Smooth muscle cell (in vitro differentiated cells): ENCODE measurements at regions not wholly inside any gene's neighbourhood (a gene's known extent, or its start where the extent isn't known, plus 50 kb on each side); places are given as distances from the start of the nearest gene placed in this dataset.

Experiments
- DNase-seq: peaks from one replicate; lab custom pipeline; 2025; ENCODE audit not compliant: unreplicated experiment; lab: John Stamatoyannopoulos, UW
- H2AFZ ChIP-seq: fragments of 200-600 bp; sonication (generic); 2 replicates; pipeline ENCODE4 v1.6.0; 2016; ENCODE audit warnings: antibody characterized with exemption, low read depth, mild to moderate bottlenecking
- H3F3A ChIP-seq: fragments of 200-600 bp; sonication (generic); 2 replicates; pipeline ENCODE4 v1.6.0; 2017; ENCODE audit warnings: antibody characterized with exemption, low read depth
- H3K27ac ChIP-seq: fragments of 200-600 bp; sonication (generic); 2 replicates; pipeline ENCODE4 v1.5.1; 2016; ENCODE audit warnings: low read depth, mild to moderate bottlenecking
- H3K27me3 ChIP-seq: fragments of 200-600 bp; sonication (generic); 2 replicates; pipeline ENCODE4 v1.6.1; 2016; ENCODE audit warnings: low read depth, mild to moderate bottlenecking
- H3K36me3 ChIP-seq: fragments of 200-600 bp; sonication (generic); 2 replicates; pipeline ENCODE4 v1.5.1; 2016; ENCODE audit warnings: low read depth
- H3K4me1 ChIP-seq: fragments of 200-600 bp; sonication (generic); 2 replicates; pipeline ENCODE4 v1.5.1; 2016; ENCODE audit warnings: low read depth
- H3K4me2 ChIP-seq: fragments of 200-600 bp; sonication (generic); 2 replicates; pipeline ENCODE4 v1.6.0; 2016; ENCODE audit warnings: mild to moderate bottlenecking
- H3K4me3 ChIP-seq: fragments of 200-600 bp; sonication (generic); 2 replicates; pipeline ENCODE4 v1.5.1; 2016; ENCODE audit warnings: mild to moderate bottlenecking
- H3K79me2 ChIP-seq: fragments of 200-600 bp; sonication (generic); 2 replicates; pipeline ENCODE4 v1.6.0; 2016; ENCODE audit warnings: low read depth, mild to moderate bottlenecking
- H3K9ac ChIP-seq: fragments of 200-600 bp; sonication (generic); 2 replicates; pipeline ENCODE4 v1.6.0; 2016; ENCODE audit warnings: low read depth
- H3K9me3 ChIP-seq: fragments of 200-600 bp; sonication (generic); replicated peaks from 2 replicates; pipeline ENCODE4 v1.5.1; 2016; ENCODE audit warnings: low read depth
- H4K20me1 ChIP-seq: fragments of 200-600 bp; sonication (generic); 2 replicates; pipeline ENCODE4 v1.6.0; 2016; ENCODE audit warnings: low read depth
- WGBS: methylation state at CpG from one replicate; pipeline ENCODE4 v1.1.7; 2016; ENCODE audit warnings: low lambda C conversion rate; 5-methylcytosine and 5-hydroxymethylcytosine counted together
- TF ChIP-seq, protein P1 (sequence below): fragments of 200-600 bp; sonication (generic); IDR thresholded peaks from 2 replicates; pipeline ENCODE4 v1.5.1; 2017; ENCODE audit warnings: borderline replicate concordance, mild to moderate bottlenecking, antibody characterized with exemption; ENCODE audit not compliant: insufficient read depth, poor library complexity, severe bottlenecking

DNA sequence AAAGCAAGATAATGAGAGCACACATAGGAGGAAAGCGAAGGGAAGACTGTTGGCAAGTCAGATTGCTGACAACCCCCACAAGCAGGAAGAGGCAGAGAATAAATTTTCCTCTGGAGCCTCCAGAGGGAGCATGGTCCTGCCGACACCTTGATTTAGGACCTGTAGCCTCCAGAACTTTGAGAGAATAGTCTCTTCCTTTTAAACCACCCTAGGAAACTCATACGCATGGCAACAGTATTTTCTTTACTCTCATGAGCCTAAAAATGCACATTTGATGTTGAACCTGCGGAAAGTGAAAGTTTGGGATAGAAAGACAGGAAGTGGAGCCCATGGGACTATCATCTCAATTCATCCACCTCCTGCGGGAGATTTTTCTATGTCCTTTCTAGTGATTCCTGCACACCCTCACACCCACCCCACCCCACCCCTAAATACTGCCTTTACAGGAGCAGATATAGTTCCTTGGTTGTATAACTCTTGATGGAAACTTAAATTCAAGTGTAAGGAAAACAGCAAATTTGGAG is 116.7 kb upstream of the LPP start:
- H3K4me3 ChIP-seq = no peak overlapping the region
- WGBS = 52% methylated on average over 5 of the region's 5 CpGs
- no peaks in the 10 kb centered on the region for H3K27me3 ChIP-seq
- peak overlapping the region; percentile 58 for H3K4me2 ChIP-seq
- no peak overlapping the region for H3K9ac ChIP-seq
- H3K79me2 ChIP-seq = no peaks in the 10 kb centered on the region
- no peak overlapping the region for H3K27ac ChIP-seq
- no peak for DNase-seq
- no peaks in the 10 kb centered on the region for H3K4me1 ChIP-seq
- no peaks in the 10 kb centered on the region for H3K9me3 ChIP-seq
- peak overlapping the region; percentile 29 for H2AFZ ChIP-seq
- H3F3A ChIP-seq = no peaks in the 10 kb centered on the region
- no peaks in the 10 kb centered on the region for H3K36me3 ChIP-seq
- no peaks in the 10 kb centered on the region for H4K20me1 ChIP-seq
- TF ChIP-seq, protein P1, sequence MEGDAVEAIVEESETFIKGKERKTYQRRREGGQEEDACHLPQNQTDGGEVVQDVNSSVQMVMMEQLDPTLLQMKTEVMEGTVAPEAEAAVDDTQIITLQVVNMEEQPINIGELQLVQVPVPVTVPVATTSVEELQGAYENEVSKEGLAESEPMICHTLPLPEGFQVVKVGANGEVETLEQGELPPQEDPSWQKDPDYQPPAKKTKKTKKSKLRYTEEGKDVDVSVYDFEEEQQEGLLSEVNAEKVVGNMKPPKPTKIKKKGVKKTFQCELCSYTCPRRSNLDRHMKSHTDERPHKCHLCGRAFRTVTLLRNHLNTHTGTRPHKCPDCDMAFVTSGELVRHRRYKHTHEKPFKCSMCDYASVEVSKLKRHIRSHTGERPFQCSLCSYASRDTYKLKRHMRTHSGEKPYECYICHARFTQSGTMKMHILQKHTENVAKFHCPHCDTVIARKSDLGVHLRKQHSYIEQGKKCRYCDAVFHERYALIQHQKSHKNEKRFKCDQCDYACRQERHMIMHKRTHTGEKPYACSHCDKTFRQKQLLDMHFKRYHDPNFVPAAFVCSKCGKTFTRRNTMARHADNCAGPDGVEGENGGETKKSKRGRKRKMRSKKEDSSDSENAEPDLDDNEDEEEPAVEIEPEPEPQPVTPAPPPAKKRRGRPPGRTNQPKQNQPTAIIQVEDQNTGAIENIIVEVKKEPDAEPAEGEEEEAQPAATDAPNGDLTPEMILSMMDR = peak; percentile 27

DNA sequence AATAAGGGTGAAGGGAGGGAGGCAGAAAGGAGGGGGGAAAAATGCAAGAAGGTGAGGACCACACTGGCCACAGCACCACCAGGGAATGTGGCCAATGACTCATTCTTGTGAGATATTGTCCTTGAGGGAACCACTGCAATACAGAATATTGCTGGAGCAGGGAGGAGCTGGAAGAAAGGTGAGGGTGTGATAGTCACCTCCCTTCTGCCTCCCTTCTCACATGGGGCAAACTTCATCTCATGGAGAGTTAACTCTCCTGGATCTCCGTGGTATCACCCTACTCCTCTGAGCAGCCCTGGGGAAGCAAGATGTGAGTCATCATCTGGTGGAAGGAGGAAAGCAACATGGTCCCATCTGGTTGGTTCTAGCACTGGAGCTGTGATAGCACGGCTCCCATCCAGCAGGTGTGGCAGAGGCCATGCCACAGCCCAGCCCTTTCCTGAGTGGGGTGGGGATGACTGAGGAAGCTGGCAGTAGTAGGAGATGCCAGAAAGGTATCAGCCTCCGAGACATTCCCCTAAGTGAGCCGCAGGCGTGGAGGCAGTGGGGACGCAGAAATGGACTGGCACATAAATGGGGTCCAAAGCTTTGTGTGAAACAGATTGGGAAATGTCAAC is 115.9 kb upstream of the LPP start:
- no peak overlapping the region for H3K27ac ChIP-seq
- TF ChIP-seq, protein P1 = no peak
- no peaks in the 10 kb centered on the region for H3K36me3 ChIP-seq
- no peak overlapping the region for H3K4me3 ChIP-seq
- no peaks in the 10 kb centered on the region for H4K20me1 ChIP-seq
- H3K4me1 ChIP-seq = no peaks in the 10 kb centered on the region
- no peak for DNase-seq
- H3K9ac ChIP-seq = no peak overlapping the region
- no peaks in the 10 kb centered on the region for H3F3A ChIP-seq
- no peak overlapping the region for H3K4me2 ChIP-seq
- H3K9me3 ChIP-seq = no peaks in the 10 kb centered on the region
- WGBS = 77% methylated on average over 6 of the region's 6 CpGs
- H3K79me2 ChIP-seq = no peaks in the 10 kb centered on the region
- no peak overlapping the region for H2AFZ ChIP-seq
- no peaks in the 10 kb centered on the region for H3K27me3 ChIP-seq

DNA sequence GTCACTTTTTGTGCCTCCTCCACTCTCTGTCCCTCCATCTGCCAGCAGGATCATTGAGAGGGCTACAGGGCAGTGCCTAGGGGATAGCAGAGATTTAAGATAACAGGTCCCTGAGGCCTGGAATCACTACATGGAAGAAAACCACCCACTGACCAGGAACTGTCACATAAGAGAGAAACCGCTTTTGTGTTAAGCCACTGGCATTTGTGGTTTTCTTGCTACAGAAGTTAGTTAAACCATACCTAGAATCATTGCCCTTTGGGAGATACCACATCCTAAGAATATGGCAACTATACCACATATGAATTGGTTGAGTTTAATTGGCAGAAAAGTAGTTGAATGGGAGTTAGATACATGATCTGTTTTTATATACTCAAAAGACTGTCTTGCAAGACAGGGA is 112.8 kb upstream of the LPP start:
- no peak overlapping the region for H2AFZ ChIP-seq
- no peaks in the 10 kb centered on the region for H3K79me2 ChIP-seq
- no peak for DNase-seq
- no peaks in the 10 kb centered on the region for H3K36me3 ChIP-seq
- WGBS = 32% methylated on average over 1 of the region's 1 CpG
- no peaks in the 10 kb centered on the region for H4K20me1 ChIP-seq
- no peak overlapping the region for H3K9ac ChIP-seq
- H3K4me3 ChIP-seq = no peak overlapping the region
- no peaks in the 10 kb centered on the region for H3K27me3 ChIP-seq
- H3K27ac ChIP-seq = no peak overlapping the region
- H3K4me1 ChIP-seq = no peaks in the 10 kb centered on the region
- H3K9me3 ChIP-seq = no peaks in the 10 kb centered on the region
- H3K4me2 ChIP-seq = no peak overlapping the region
- TF ChIP-seq, protein P1 = no peak
- no peaks in the 10 kb centered on the region for H3F3A ChIP-seq

DNA sequence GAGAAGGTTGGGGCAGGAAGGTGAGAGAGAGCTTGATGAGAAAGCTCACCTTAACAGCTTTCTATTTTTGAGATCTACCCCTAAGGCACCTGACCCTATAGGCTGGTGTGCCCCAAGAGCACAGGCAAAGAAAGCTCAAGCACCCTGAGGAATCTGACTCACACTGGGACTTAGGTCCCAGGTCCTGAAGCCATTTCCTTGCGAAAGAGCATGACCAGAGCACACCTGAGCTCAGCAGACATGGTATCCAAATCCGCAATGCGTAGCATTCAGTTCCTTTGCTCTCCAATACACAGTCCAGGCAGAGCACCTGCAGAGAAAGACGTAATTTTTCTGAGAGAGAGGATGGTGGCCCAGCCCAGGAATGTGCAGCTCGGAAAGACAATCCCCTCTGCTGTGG is 112.1 kb upstream of the LPP start:
- H3K79me2 ChIP-seq = no peaks in the 10 kb centered on the region
- H3K36me3 ChIP-seq = no peaks in the 10 kb centered on the region
- no peaks in the 10 kb centered on the region for H3K27me3 ChIP-seq
- no peak overlapping the region for H3K9ac ChIP-seq
- H3F3A ChIP-seq = no peaks in the 10 kb centered on the region
- H3K27ac ChIP-seq = no peak overlapping the region
- no peak for DNase-seq
- H4K20me1 ChIP-seq = no peaks in the 10 kb centered on the region
- H2AFZ ChIP-seq = no peak overlapping the region
- WGBS = 93% methylated on average over 5 of the region's 5 CpGs
- H3K4me1 ChIP-seq = peaks cover 6% of the 10 kb centered on the region
- no peaks in the 10 kb centered on the region for H3K9me3 ChIP-seq
- H3K4me3 ChIP-seq = no peak overlapping the region
- H3K4me2 ChIP-seq = no peak overlapping the region
- TF ChIP-seq, protein P1 = no peak
